ENCODE measurements at regions not wholly inside any gene's neighbourhood (a gene's known extent, or its start where the extent isn't known, plus 50 kb on each side); places are given as distances from the start of the nearest gene placed in this dataset.
"Not testable (repeated sequence)": the region's sequence is repeated elsewhere in the genome, so short reads cannot be mapped to it uniquely, and the experiment has no call there.

- intact Hi-C loops (cut with micrococcal nuclease): no loop called here
These were observed 486.6 kb downstream of the USP25 start for GRCh38 chr21:16216288-16216962.

DNA sequence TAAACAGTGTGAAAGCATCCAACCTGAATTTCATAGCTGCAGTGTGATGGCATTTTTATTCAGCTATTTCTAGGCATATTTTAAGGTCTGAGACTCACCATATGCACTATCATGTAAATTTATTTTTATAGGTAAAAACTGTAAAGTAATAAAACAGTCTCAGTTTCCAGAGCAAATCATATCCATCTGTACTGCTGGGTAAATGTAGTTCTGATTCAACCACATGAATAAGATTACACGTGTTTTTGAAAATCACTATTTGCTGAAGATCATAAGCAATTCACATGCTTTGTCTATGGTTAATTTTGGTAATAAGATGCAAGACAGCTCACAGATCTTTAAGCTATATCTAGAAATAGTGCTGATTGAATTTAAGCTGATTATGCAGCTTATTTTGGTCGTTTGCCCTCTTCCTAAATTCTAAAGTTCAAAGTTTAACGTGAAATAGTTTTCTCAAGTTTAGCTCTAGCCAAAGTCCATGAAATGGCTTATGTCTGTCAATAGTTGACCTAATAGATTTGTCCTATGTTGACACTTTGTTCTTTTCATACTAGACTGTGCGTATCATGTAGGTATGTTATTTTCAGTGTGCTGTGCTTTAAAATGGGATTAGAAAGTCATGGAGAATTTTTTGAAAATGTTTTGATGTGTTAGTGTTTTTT is 489.0 kb downstream of the USP25 start:
- intact Hi-C loops (cut with micrococcal nuclease): no loop called here

DNA sequence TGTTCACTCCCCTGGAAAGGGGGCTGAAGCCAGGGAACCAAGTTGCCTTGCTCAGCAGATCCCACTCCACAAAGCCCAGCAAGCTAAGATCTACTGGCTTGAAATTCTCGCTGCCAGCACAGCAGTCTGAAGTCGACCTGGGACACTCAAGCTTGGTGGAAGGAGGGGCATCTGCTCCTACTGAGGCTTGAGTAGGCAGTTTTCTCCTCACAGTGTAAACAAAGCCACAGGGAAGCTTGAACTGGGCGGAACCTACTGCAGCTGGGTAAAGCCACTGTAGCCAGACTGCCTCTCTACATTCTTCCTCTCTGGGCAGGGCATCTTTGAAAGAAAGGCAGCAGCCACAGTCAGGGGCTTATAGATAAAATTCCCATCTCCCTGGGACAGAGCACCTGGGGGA is 495.0 kb downstream of the USP25 start:
- intact Hi-C loops (cut with micrococcal nuclease): not testable (repeated sequence)

DNA sequence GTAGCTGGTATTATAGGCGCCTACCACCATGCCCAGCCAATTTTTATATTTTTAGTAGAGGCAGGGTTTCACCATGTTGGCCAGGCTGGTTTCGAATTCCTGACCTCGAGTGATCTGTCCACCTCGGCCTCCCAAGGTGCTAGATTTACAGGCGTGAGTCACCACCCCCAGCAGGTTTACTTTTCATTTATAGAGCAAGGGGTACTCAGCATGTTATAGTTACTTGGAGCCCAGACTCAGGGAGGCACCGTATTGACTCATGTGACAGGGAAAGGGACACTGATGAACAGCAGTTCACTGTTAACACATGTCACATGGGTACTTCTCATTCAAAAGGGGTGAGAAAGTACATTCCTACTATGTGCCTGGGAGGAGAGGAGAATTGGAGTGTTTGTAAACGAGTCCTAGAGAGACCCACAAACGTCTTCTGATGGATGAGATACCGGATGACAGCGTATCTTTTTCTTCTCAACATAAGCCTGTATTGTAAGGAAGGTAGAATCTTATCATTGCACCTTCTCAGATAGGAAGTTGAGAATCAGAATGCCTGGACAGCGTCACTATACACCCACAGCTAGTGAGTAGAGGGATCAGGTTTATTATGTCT is 510.0 kb downstream of the USP25 start:
- intact Hi-C loops (cut with micrococcal nuclease): no loop called here

DNA sequence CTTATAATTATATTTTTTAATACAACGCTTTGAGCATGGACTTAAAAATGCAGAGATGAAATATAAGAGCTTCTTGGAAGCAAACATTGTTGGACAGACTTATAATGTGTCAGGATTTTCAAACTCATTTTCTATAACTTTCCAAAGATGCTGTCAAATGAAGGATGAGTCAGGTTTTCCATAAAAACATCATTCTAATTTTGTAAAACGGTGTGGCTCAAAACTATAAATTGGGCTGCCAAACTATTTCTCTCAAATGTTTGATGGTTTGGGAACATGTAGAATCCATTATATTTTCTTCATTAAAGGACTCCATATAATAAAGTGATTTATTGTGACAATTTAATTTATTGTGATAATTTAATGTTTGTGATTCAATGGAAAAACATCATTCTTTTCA is 511.2 kb downstream of the USP25 start:
- intact Hi-C loops (cut with micrococcal nuclease): no loop called here

GRCh38 chr21:16241479-16241963 is 511.7 kb downstream of the USP25 start:
- intact Hi-C loops (cut with micrococcal nuclease): no loop called here

- intact Hi-C loops (cut with micrococcal nuclease): no loop called here
These were observed 513.6 kb downstream of the USP25 start for GRCh38 chr21:16243396-16243795.

DNA sequence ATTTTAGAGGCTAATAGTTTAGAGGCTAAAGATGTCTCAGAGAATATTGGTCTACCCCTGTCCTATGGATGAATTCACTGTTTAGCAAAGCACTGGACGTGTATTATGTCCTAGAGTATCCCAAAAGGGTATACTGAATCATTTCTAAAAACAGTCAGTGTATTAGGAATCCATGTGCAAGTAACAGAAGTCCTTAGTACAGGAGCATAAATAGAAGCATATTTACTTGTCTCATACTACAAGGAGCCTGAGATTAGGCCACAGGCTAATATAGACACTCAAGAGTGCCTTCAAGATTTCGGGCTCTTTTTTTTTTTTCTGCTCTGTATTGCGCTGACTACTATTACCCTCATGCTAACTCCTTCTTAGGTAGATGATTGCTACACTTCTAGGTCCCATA is 518.9 kb downstream of the USP25 start:
- intact Hi-C loops (cut with micrococcal nuclease): no loop called here

DNA sequence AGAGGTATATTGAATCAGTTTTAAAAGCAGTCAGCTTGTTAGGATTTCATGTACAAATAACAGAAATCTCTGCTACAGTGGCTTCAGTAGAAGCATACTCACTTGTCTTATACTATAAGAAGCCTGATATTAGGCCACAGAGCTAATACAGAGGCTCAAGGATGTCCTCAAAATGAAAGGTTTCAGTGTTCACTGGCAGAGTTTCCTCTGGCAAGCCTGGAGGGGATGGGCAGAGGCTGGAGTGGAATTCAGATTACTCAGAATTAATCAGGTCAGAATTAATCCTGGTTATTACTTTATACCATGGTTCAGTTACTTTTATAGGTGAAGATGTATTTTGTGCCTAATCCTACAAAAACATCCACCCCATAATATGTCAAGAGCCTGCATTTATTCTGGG is 520.5 kb downstream of the USP25 start:
- intact Hi-C loops (cut with micrococcal nuclease): no loop called here

DNA sequence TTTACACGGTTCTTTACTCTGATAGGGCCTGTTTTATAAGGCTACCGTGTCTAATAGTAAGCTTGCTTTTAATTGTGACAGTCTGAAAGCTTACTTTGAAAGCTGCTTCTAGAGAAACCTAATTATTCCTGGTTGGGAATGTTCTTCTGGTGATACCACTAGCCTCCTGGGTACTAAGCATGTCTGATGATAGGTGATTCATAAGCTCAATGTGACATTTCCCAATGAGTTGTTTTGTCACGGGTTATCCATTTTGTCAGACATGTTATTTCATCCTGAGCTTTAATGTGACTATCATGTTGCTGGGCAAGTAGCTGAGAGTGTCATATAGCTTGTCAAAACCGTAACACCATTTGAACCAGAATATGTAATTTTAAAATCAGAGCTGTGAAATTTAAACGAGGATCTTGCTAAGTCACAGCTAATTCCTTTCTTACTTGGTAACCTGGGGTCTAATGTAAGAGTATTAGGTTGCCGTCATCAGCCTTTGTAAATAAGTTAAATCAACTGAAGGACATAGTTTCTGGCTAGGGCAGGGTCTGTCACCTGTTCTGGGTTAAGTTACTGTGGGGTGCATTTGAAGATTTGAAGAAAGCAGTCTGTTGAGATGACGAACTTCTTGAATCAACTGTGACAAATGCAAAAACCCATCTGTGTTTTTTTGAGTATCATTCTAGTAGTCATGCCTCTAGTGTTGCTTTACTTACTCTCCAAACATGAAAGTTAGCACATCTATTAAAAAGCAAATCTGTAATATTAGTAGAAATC is 529.2 kb downstream of the USP25 start:
- intact Hi-C loops (cut with micrococcal nuclease): no loop called here

- intact Hi-C loops (cut with micrococcal nuclease): no loop called here
These were observed 532.3 kb downstream of the USP25 start for GRCh38 chr21:16262091-16262490.

DNA sequence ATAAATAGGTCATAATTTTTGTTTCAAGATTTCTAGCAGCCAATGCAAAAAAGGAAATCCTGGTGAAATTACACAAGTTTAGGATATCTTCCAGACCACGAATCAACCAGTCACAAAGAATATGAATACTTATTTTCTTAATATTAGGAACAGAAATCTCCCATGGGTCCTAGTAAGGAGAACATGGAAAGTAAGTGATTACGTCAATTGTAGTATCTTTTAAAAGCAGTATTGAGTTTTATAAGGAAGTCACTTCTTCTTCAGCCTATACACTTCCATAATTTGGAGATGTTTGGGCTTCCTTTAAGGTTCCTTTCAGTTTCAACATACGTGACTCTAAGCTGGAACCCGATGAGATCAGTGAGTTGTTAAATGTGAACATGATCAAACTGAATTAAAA is 534.5 kb downstream of the USP25 start:
- intact Hi-C loops (cut with micrococcal nuclease): no loop called here

GRCh38 chr21:16269476-16269875 is 539.7 kb downstream of the USP25 start:
- intact Hi-C loops (cut with micrococcal nuclease): no loop called here

DNA sequence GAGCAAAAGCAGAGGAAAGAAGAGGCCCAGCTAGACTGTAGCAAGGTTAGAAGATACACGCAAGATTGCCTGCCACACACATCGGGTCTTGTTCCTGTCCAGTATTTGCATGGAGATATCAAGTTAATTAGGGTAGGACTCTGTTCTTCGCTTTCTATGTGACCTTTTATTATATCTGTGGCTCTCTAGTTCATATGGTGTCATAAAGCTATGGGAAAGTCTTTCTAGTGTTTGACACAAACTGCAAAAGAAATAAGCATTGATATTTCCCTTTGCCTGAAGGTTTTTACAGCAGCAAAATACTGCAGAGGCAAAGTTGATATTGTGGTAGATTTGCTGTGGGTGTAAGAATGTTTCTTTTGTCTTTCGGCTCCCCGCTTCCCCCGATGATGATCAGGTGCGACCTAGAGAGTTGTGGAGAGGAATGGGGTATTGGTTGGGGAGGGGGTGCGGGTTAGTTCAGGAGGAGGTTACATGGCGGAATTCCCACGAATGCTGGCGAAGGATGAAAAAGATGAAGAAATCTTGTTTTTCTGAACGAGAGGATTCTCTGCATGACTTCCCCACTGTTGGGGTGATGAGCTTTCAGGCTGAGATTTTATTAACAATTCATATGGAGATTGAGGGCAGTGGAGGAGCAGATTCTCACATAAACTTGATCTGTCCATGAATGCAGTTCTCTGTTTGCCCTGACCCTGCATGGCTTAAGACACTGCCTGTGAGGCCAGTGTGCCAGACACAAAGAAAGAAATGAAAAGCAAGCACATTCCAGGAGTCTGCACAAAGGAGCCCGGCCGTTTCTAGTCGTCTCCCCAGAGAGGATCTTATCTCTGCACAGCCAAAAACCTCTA is 550.2 kb downstream of the USP25 start:
- intact Hi-C loops (cut with micrococcal nuclease): no loop called here

- intact Hi-C loops (cut with micrococcal nuclease): no loop called here
These were observed 550.9 kb downstream of the USP25 start for GRCh38 chr21:16280686-16281091.

- intact Hi-C loops (cut with micrococcal nuclease): no loop called here
These were observed 553.7 kb downstream of the USP25 start for GRCh38 chr21:16283516-16283915.

GRCh38 chr21:16285605-16286126 is 555.9 kb downstream of the USP25 start:
- intact Hi-C loops (cut with micrococcal nuclease): no loop called here

- intact Hi-C loops (cut with micrococcal nuclease): no loop called here
These were observed 557.3 kb downstream of the USP25 start for GRCh38 chr21:16287046-16287445.

DNA sequence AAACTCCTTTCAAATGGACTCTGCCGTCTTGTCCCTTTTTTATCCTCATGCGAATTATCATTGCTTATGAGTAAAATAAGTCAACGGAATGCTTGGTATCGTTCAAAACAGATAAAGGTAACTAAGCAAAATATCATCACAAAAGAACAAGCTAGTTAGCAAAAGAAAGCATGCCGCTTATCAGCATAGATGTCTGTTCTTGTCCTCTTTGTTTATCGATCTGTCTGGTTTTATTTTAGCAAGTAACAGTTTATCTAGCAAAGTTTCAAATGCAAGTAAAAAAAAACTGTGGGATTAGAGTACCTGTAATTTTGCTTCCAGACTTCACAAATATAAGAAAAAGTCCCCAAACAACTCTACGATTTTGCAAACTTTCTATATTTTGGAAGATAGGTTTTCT is 561.5 kb downstream of the USP25 start:
- intact Hi-C loops (cut with micrococcal nuclease): no loop called here

- intact Hi-C loops (cut with micrococcal nuclease): no loop called here
These were observed 564.3 kb downstream of the USP25 start for GRCh38 chr21:16294128-16294527.

- intact Hi-C loops (cut with micrococcal nuclease): no loop called here
These were observed 573.1 kb downstream of the USP25 start for GRCh38 chr21:16302851-16303282.
